ENCODE measurements at regions not wholly inside any gene's neighbourhood (a gene's known extent, or its start where the extent isn't known, plus 50 kb on each side); places are given as distances from the start of the nearest gene placed in this dataset.

DNA sequence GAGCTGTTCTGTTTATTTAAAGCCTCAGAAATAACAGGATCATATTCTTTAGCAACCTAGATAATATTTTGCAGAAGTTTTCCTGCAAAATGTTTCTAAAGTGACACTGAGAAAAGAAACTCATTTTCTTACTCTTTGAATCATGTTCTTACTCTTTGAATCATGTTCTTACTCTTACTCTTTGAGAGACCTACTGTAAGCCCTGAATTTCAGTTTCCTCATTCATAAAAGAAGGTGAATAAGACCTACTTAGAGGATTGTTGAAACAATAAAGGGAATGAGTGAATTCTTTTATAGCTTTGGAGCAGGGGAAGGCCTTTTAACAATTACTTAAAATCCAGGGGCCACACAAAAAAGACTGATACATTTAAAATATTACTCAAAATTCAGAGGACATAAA, 221.7 kb upstream of the CMC1 start:
- H3K4me2 ChIP-seq (ENCODE audit: insufficient read depth, low read length): no peak overlapping the region
- TF ChIP-seq, protein P1, sequence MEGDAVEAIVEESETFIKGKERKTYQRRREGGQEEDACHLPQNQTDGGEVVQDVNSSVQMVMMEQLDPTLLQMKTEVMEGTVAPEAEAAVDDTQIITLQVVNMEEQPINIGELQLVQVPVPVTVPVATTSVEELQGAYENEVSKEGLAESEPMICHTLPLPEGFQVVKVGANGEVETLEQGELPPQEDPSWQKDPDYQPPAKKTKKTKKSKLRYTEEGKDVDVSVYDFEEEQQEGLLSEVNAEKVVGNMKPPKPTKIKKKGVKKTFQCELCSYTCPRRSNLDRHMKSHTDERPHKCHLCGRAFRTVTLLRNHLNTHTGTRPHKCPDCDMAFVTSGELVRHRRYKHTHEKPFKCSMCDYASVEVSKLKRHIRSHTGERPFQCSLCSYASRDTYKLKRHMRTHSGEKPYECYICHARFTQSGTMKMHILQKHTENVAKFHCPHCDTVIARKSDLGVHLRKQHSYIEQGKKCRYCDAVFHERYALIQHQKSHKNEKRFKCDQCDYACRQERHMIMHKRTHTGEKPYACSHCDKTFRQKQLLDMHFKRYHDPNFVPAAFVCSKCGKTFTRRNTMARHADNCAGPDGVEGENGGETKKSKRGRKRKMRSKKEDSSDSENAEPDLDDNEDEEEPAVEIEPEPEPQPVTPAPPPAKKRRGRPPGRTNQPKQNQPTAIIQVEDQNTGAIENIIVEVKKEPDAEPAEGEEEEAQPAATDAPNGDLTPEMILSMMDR (IDR thresholded peaks at IDR 0.05; ENCODE audit: borderline replicate concordance, extremely low read depth, low read length, poor library complexity, severe bottlenecking): no peak
- TF ChIP-seq EZH2 (IDR thresholded peaks at IDR 0.05; ENCODE audit: borderline replicate concordance, low read depth, low read length, severe bottlenecking): no peak
- DNase-seq (no peak), ATAC-seq (ENCODE audit: insufficient read depth, low read depth) (no peak)
- H3K4me3 ChIP-seq (ENCODE audit: low read depth in 1 of 2, low read length in 2 of 2): no peak overlapping the region
- H3K9ac ChIP-seq (ENCODE audit: low read depth, low read length): no peak overlapping the region
- H3K27ac ChIP-seq (ENCODE audit: low read length): no peak overlapping the region
- H2AFZ ChIP-seq (ENCODE audit: low read depth, low read length): no peak overlapping the region
- H4K20me1 ChIP-seq (ENCODE audit: insufficient read depth, low read length): no peaks in the 10 kb centered on the region
- H3K9me3 ChIP-seq (ENCODE audit: insufficient read depth, low read length, severe bottlenecking): peaks cover 9% of the 10 kb centered on the region
- no peaks in the 10 kb centered on the region for H3K27me3 ChIP-seq (ENCODE audit: insufficient read depth, low read length, poor library complexity)
- H3K36me3 ChIP-seq (ENCODE audit: insufficient read depth, low read length): no peaks in the 10 kb centered on the region
- H3K4me1 ChIP-seq (ENCODE audit: insufficient read depth, low read length): no peaks in the 10 kb centered on the region
- H3K79me2 ChIP-seq (ENCODE audit: insufficient read depth, low read length): no peaks in the 10 kb centered on the region

DNA sequence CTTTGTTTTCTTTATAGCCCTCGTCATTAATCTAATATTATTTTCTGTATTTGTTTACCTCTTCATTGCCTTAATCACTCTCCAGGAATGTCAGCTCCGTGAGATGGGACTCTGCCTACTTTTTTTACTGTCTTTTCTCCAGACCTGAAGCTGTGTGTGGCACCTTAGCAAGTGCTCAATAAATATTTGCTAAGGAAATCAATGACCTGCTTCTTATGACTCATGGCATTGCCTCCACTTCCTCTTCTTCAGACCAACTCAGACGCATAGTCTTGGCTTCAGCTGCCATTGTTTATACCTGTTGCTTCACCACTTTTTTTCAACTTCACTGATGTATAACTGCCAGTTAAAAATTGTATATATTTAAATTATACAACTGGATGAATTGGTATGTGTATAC, 218.5 kb upstream of the CMC1 start:
- no peaks in the 10 kb centered on the region for H3K27me3 ChIP-seq (ENCODE audit: insufficient read depth, low read length, poor library complexity)
- no peaks in the 10 kb centered on the region for H3K36me3 ChIP-seq (ENCODE audit: insufficient read depth, low read length)
- H3K4me2 ChIP-seq (ENCODE audit: insufficient read depth, low read length): no peak overlapping the region

DNA sequence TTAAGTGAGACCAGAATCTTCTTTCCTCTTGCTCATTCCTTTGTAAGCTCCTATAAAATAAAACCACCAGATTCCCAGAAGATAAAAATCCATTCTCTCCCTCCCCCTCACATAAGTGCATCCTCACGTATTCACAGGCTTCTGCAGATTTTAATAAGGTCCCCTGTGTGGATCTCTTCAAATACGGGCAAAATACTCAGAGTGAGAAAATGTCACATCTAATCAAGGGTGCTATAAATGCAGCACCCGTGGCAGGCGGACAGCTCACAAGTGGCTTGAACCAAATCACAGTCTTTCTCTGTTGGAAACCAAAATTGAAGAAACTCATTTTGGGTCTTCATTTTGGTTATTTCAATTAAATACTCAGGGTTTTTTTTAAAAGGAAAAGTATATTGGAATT, 212.9 kb upstream of the CMC1 start:
- no peak overlapping the region for H2AFZ ChIP-seq (ENCODE audit: low read depth, low read length)
- ATAC-seq (ENCODE audit: insufficient read depth, low read depth): no peak
- no peaks in the 10 kb centered on the region for H3K27me3 ChIP-seq (ENCODE audit: insufficient read depth, low read length, poor library complexity)
- no peak overlapping the region for H3K9ac ChIP-seq (ENCODE audit: low read depth, low read length)
- no peak for DNase-seq
- no peaks in the 10 kb centered on the region for H3K79me2 ChIP-seq (ENCODE audit: insufficient read depth, low read length)
- no peak overlapping the region for H3K4me3 ChIP-seq (ENCODE audit: low read depth in 1 of 2, low read length in 2 of 2)
- 0 out of 2 replicates have a peak, but pooled peaks cover 2% of the 10 kb centered on the region for H3K36me3 ChIP-seq (ENCODE audit: insufficient read depth, low read length)
- H4K20me1 ChIP-seq (ENCODE audit: insufficient read depth, low read length): no peaks in the 10 kb centered on the region
- H3K27ac ChIP-seq (ENCODE audit: low read length): no peak overlapping the region
- no peak overlapping the region for H3K4me2 ChIP-seq (ENCODE audit: insufficient read depth, low read length)
- H3K4me1 ChIP-seq (ENCODE audit: insufficient read depth, low read length): no peaks in the 10 kb centered on the region
- TF ChIP-seq, protein P1 (IDR thresholded peaks at IDR 0.05; ENCODE audit: borderline replicate concordance, extremely low read depth, low read length, poor library complexity, severe bottlenecking): no peak
- no peak for TF ChIP-seq EZH2 (IDR thresholded peaks at IDR 0.05; ENCODE audit: borderline replicate concordance, low read depth, low read length, severe bottlenecking)
- peaks cover 42% of the 10 kb centered on the region for H3K9me3 ChIP-seq (ENCODE audit: insufficient read depth, low read length, severe bottlenecking)

More for the DNA sequence above, 218.5 kb upstream of the CMC1 start:
- DNase-seq (no peak), ATAC-seq (ENCODE audit: insufficient read depth, low read depth) (no peak)
- no peaks in the 10 kb centered on the region for H4K20me1 ChIP-seq (ENCODE audit: insufficient read depth, low read length)
- H3K27ac ChIP-seq (ENCODE audit: low read length): no peak overlapping the region
- no peak overlapping the region for H2AFZ ChIP-seq (ENCODE audit: low read depth, low read length)
- H3K4me3 ChIP-seq (ENCODE audit: low read depth in 1 of 2, low read length in 2 of 2): no peak overlapping the region
- TF ChIP-seq, protein P1 (IDR thresholded peaks at IDR 0.05; ENCODE audit: borderline replicate concordance, extremely low read depth, low read length, poor library complexity, severe bottlenecking): no peak
- no peaks in the 10 kb centered on the region for H3K4me1 ChIP-seq (ENCODE audit: insufficient read depth, low read length)
- H3K9ac ChIP-seq (ENCODE audit: low read depth, low read length): no peak overlapping the region
- peaks cover 22% of the 10 kb centered on the region for H3K9me3 ChIP-seq (ENCODE audit: insufficient read depth, low read length, severe bottlenecking)
- H3K79me2 ChIP-seq (ENCODE audit: insufficient read depth, low read length): no peaks in the 10 kb centered on the region

All from DND-41 (cell line).